Heart left ventricle (tissue), 13 donors: ENCODE measurements at regions not wholly inside any gene's neighbourhood (a gene's known extent, or its start where the extent isn't known, plus 50 kb on each side); places are given as distances from the start of the nearest gene placed in this dataset.

Experiments used
- CTCF ChIP-seq, 12 donors: fragments of 200-600 bp; sonication (generic) in 4 of 12; IDR thresholded peaks; one replicate each; pipeline versions ENCODE4 v1.5.0 to v1.8.0; 2018 to 2022; ENCODE audit warnings: antibody characterized with exemption in 12 of 12, mild to moderate bottlenecking in 5 of 12
- POLR2A ChIP-seq, 2 donors: fragments of 450-650 bp; IDR thresholded peaks; one replicate each; pipeline ENCODE4 v1.6.1; 2017; ENCODE audit warnings: antibody characterized with exemption in 2 of 2, mild to moderate bottlenecking in 2 of 2, moderate library complexity in 2 of 2
- donor health status: ischemic (EF 13 %, LVEDD 7.1; RV severe dilation, severe dysfunction).
- donor health status: DM: no; HTN: yes; CAD: no.
- donor health status: DM: no; HTN: no; CAD: no.
- donor health status: ischemic (EF 25% LVEDD 6.9; RV normal size, moderate dysfunction).
- donor health status: ischemic (EF 25% LVEDD 5.7; RV mildly dilated, moderate dysfunction).
- donor health status: ischemic (EF 35%, LVEDD 5.7; RV mildly dilated, moderate dysfunction).
- donor health status: nonischemic (EF 11% LVEDD 7.7; RV severe dilation, severe dysfunction).
- donor health status: DM: yes; HTN: yes; CAD: no.
- donor health status: PGD.
- donor health status: ischemic (EF 29% LVEDD 5.4; RV normal size, mild dysfunction).
- donor health status: nonischemic (EF 23%, LVEDD 6.1; RV moderate dilation, normal function).

GRCh38 chr3:192079098-192079497 lies 618.1 kb downstream of the PYDC2 start:
- TF ChIP-seq POLR2A (IDR thresholded peaks at IDR 0.05) (no peak), CTCF (IDR thresholded peaks at IDR 0.05) (no peak)
